GM19467 (cell line): ENCODE measurements at regions not wholly inside any gene's neighbourhood (a gene's known extent, or its start where the extent isn't known, plus 50 kb on each side); places are given as distances from the start of the nearest gene placed in this dataset.

Source experiments
- ATAC-seq: cut with Tn5 transposase; IDR thresholded peaks from one replicate; pipeline ENCODE4 v1.9.1; 2021; ENCODE audit warnings: mild to moderate bottlenecking, moderate library complexity; ENCODE audit not compliant: unreplicated experiment

DNA sequence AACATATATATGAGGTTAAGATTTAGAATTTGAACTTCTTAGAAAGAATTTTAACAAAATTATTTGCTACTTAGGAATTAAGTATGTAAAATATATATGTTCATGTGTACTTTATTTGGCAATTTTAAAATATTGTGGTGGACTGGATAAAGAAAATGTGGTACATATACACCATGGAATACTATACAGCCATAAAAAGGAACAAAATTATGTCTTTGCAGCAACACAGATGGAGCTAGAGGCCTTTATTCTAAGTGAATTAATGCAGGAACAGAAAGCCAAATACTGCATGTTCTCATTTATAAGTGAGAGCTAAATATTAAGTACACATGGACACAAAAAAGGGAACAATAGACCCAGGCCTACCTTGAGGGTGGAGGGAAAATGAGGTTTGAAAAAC is 72.2 kb upstream of the FMN2 start:
- ATAC-seq: no peak

DNA sequence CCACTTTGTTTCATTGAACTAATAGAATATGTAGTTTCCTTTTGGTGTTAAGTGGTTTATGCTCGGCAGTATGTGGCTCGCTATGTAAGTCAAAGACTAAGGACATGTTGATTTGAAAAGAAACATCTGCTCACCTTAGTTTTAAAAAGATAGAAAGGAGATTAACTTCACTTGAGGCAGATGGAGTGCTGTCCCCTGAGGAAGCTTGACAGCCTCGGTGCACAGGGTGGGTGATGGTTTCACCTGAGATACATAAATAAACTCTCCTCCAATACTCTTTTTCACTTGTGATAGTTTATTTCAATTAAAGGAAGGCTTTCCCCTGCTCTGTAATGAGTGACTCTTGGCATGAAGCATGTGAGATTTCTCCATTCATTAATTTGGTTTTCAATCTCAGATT is 70.8 kb upstream of the FMN2 start:
- no peak for ATAC-seq

DNA sequence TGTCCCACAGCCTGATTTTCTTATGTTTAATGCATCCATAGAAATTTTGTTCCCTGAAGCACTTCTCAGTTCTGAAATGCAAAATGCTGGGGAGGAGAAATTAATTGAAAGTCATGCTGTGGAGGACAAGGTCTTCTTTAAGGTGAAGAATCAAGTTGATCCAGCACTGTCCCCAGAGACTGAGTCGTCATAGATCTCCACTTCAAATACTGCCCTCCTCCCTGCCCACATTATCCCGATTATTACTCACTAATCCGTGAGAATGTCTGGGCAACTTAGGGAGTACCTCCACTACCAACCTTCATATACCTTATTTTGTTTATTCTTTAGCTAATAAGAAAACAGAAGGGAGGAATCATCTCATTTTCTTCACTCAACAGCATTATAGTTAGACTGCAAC is 70.0 kb upstream of the FMN2 start:
- ATAC-seq: no peak

- peak; percentile 83 for ATAC-seq
Measured at GRCh38 chr1:240027059-240027462, 64.6 kb upstream of the FMN2 start.

DNA sequence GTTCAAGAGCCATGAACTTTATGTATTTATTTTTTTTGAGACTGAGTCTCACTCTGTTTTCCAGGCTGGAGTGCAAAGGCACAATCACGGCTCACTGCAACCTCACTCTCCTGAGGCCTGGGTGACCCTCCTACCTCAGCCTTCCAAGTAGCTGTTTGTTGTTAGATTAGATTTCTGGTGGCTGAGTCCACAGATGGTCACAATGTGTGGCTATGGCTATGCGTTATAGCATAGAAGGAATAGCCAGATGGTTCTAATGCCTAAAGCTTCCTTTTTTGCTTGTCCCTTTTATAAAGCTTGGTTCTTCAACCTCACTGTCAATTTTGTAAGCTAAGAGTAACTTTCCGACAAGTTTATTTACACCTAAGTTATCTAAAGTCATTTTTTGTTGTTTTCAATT is 62.3 kb upstream of the FMN2 start:
- ATAC-seq: no peak

DNA sequence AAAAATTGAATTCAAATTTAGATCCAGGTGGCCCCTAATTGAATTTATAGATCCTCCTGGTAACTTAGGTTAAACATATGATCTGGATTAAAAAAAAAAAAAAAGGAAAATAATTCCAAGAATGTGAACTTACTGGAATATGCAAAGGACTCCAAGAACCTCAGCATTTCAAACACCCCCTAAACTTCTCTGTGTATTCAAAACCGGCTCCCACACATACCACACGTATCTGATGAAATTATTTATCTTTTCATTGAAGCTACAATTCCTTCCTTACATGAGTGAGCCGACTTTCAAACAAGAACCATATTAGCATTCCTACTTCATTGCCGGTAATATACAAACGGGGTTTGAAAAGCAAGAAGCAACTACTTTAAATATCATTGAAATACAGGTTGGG is 61.4 kb upstream of the FMN2 start:
- no peak for ATAC-seq

DNA sequence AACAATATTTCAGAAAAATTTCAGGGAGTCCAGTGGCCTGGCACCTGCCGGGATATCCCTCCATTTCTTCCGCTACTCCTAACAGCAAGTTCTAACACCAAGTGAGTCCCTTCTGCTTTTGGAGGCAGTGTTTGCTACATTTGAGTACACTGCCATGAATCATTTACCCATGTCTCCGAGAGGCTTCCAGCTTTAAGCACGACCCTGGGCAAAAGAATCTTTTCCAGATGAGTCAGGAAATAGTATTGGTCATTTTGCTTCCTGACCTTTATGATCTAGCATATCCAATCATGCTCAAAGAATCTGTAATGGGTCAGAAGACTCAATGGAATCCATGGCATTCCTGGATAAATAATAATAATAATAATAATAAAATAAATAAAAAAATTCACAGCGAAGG is 60.7 kb upstream of the FMN2 start:
- no peak for ATAC-seq

GRCh38 chr1:240031414-240031813 is 60.3 kb upstream of the FMN2 start:
- ATAC-seq: no peak

GRCh38 chr1:240033406-240033805 is 58.3 kb upstream of the FMN2 start:
- no peak for ATAC-seq

GRCh38 chr1:240036526-240036925 is 55.2 kb upstream of the FMN2 start:
- ATAC-seq: no peak
